ENCODE measurements at regions not wholly inside any gene's neighbourhood (a gene's known extent, or its start where the extent isn't known, plus 50 kb on each side); places are given as distances from the start of the nearest gene placed in this dataset.

- no peak for DNase-seq (ENCODE audit: low spot score)
- no peak for TF ChIP-seq CTCF (IDR thresholded peaks at IDR 0.05; ENCODE audit: extremely low read depth, missing control alignments)
Measured at GRCh38 chr3:25281041-25281731, 146.9 kb upstream of the RARB start.

GRCh38 chr3:25281732-25282126 lies 146.3 kb upstream of the RARB start:
- no peak for TF ChIP-seq CTCF (IDR thresholded peaks at IDR 0.05; ENCODE audit: extremely low read depth, missing control alignments)
- DNase-seq (ENCODE audit: low spot score) = no peak

GRCh38 chr3:25283613-25284012 lies 144.4 kb upstream of the RARB start:
- DNase-seq (ENCODE audit: low spot score) = no peak
- TF ChIP-seq CTCF (IDR thresholded peaks at IDR 0.05; ENCODE audit: extremely low read depth, missing control alignments) = no peak

- TF ChIP-seq CTCF (IDR thresholded peaks at IDR 0.05; ENCODE audit: extremely low read depth, missing control alignments) = no peak
- DNase-seq (ENCODE audit: low spot score) = no peak
Measured at GRCh38 chr3:25284249-25284648, 143.8 kb upstream of the RARB start.

- no peak for DNase-seq (ENCODE audit: low spot score)
- TF ChIP-seq CTCF (IDR thresholded peaks at IDR 0.05; ENCODE audit: extremely low read depth, missing control alignments) = no peak
Measured at GRCh38 chr3:25287291-25287884, 140.7 kb upstream of the RARB start.

- no peak for TF ChIP-seq CTCF (IDR thresholded peaks at IDR 0.05; ENCODE audit: extremely low read depth, missing control alignments)
- DNase-seq (ENCODE audit: low spot score) = no peak
Measured at GRCh38 chr3:25288413-25288812, 139.7 kb upstream of the RARB start.

GRCh38 chr3:25289156-25289555 lies 138.9 kb upstream of the RARB start:
- TF ChIP-seq CTCF (IDR thresholded peaks at IDR 0.05; ENCODE audit: extremely low read depth, missing control alignments) = no peak

More at GRCh38 chr3:25289156-25289555, 138.9 kb upstream of the RARB start:
- DNase-seq (ENCODE audit: low spot score) = no peak

Measured in GM20000 (cell line).